Esophagus squamous epithelium (tissue), 4 donors: ENCODE measurements at regions not wholly inside any gene's neighbourhood (a gene's known extent, or its start where the extent isn't known, plus 50 kb on each side); places are given as distances from the start of the nearest gene placed in this dataset.

ENCODE experiments used
- CTCF ChIP-seq, 6 experiments: fragments of 450-650 bp in 4 of 6; fragments of 200-600 bp in 2 of 6; sonication (generic) in 2 of 6; IDR thresholded peaks; one replicate each; pipeline ENCODE4 v1.5.1; 2016 to 2019; ENCODE audit warnings: antibody characterized with exemption in 6 of 6, mild to moderate bottlenecking in 4 of 6, moderate library complexity in 4 of 6
- POLR2A ChIP-seq, 4 donors: fragments of 450-650 bp; IDR thresholded peaks; one replicate each; pipeline ENCODE4 v1.6.1; 2017; ENCODE audit warnings: antibody characterized with exemption in 4 of 4, mild to moderate bottlenecking in 4 of 4, moderate library complexity in 3 of 4

DNA sequence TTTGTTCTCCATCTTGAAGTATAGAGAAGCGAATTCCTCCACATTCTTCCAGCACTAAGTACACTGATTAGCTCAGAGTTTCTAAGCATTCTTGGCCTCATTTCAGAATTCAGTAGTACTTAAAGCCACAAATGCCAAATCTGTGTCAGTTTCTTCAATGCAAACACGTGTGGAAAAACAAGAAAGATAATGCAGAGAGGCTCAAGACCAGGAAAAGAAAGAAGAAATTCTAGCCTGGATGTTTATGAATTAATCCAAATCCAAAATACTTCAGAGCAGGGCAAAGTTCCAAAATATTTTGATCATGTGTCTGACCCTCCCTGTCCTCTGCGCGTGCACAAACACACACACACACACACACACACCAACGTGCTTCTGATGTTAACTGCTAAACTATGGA, 457.6 kb downstream of the SLCO4C1 start:
- no peak for TF ChIP-seq CTCF (IDR thresholded peaks at IDR 0.05)
- TF ChIP-seq POLR2A (IDR thresholded peaks at IDR 0.05): no peak
